Myocyte (in vitro differentiated cells): ENCODE measurements at regions not wholly inside any gene's neighbourhood (a gene's known extent, or its start where the extent isn't known, plus 50 kb on each side); places are given as distances from the start of the nearest gene placed in this dataset.
"Not testable (repeated sequence)": the region's sequence is repeated elsewhere in the genome, so short reads cannot be mapped to it uniquely, and the experiment has no call there.

ENCODE experiments used
- DNase-seq: peaks from one replicate; pipeline ENCODE4 v3.0.0-alpha.2; 2012; ENCODE audit warnings: low read depth

GRCh38 chr6:44037847-44038542 is 89.3 kb downstream of the MRPL14 start:
- DNase-seq: no peak

- DNase-seq: not testable (repeated sequence)
Measured at GRCh38 chr6:44037276-44037675, 90.0 kb downstream of the MRPL14 start.

GRCh38 chr6:44036699-44037101 is 90.6 kb downstream of the MRPL14 start:
- no peak for DNase-seq

- DNase-seq: no peak
Measured at GRCh38 chr6:44036196-44036595, 91.1 kb downstream of the MRPL14 start.

- DNase-seq: no peak
Measured at GRCh38 chr6:44035621-44036020, 91.6 kb downstream of the MRPL14 start.

- no peak for DNase-seq
Measured at GRCh38 chr6:44034931-44035345, 92.3 kb downstream of the MRPL14 start.

- peak; percentile 90 for DNase-seq
Measured at GRCh38 chr6:44034391-44034861, 92.8 kb downstream of the MRPL14 start.

GRCh38 chr6:44030812-44031454 is 96.3 kb downstream of the MRPL14 start:
- no peak for DNase-seq

- no peak for DNase-seq
Measured at GRCh38 chr6:44029444-44030185, 97.6 kb downstream of the MRPL14 start.

- DNase-seq: peak; percentile 45
Measured at GRCh38 chr6:44028789-44029310, 98.4 kb downstream of the MRPL14 start.

- no peak for DNase-seq
Measured at GRCh38 chr6:44025226-44025625, 102.0 kb downstream of the MRPL14 start.

- DNase-seq: no peak
Measured at GRCh38 chr6:44024574-44025219, 102.6 kb downstream of the MRPL14 start.

- no peak for DNase-seq
Measured at GRCh38 chr6:44023586-44024454, 103.4 kb downstream of the MRPL14 start.

- no peak for DNase-seq
Measured at GRCh38 chr6:44022671-44023352, 104.4 kb downstream of the MRPL14 start.

- DNase-seq: peak; percentile 41
Measured at GRCh38 chr6:44022296-44022661, 105.0 kb downstream of the MRPL14 start.

- DNase-seq: no peak
Measured at GRCh38 chr6:44021589-44022295, 105.5 kb downstream of the MRPL14 start.

- no peak for DNase-seq
Measured at GRCh38 chr6:44020664-44021425, 106.4 kb downstream of the MRPL14 start.

- DNase-seq: no peak
Measured at GRCh38 chr6:44020148-44020547, 107.1 kb downstream of the MRPL14 start.
